ENCODE measurements at regions not wholly inside any gene's neighbourhood (a gene's known extent, or its start where the extent isn't known, plus 50 kb on each side); places are given as distances from the start of the nearest gene placed in this dataset.

- Histone ChIP-seq H4K20me1 (ENCODE audit: insufficient read depth, low read length) (no peaks in the 10 kb centered on the region), H3K14ac (replicated peaks; ENCODE audit: low read depth, low read length) (no peak overlapping the region), H3K4me1 (ENCODE audit: control insufficient read depth, insufficient read depth, low read length) (no peaks in the 10 kb centered on the region), H3K36me3 (ENCODE audit: control insufficient read depth, insufficient read depth, low read length) (no peaks in the 10 kb centered on the region), H3K23ac (ENCODE audit: low read depth, low read length) (no peak overlapping the region), H4K5ac (ENCODE audit: low read depth, low read length) (no peak overlapping the region), H3K9ac (ENCODE audit: low read depth, low read length) (no peak overlapping the region), H3K56ac (ENCODE audit: extremely low read depth, insufficient read depth, low read length) (no peak overlapping the region), H2AK9ac (replicated peaks; ENCODE audit: low read depth, low read length, poor library complexity) (no peak overlapping the region), H3K27ac (ENCODE audit: insufficient read depth, low read length) (no peak overlapping the region), H4K8ac (ENCODE audit: low read depth in 2 of 2, low read length in 2 of 2) (no peak overlapping the region), H2BK5ac (ENCODE audit: low read depth, low read length, poor library complexity, severe bottlenecking) (no peak overlapping the region), H2BK20ac (ENCODE audit: low read depth, low read length) (no peak overlapping the region), H3K4ac (ENCODE audit: low read depth, low read length) (no peak overlapping the region), H2AK5ac (ENCODE audit: low read depth, low read length) (no peak overlapping the region), H3K9me3 (ENCODE audit: control insufficient read depth, insufficient read depth, low read length) (peaks cover 13% of the 10 kb centered on the region), H2BK15ac (ENCODE audit: low read depth, low read length) (no peak overlapping the region), H3K79me1 (ENCODE audit: low read depth in 1 of 2, low read length in 2 of 2) (no peaks in the 10 kb centered on the region), H3K9me1 (ENCODE audit: insufficient read depth, low read length) (no peaks in the 10 kb centered on the region), H3K4me2 (ENCODE audit: low read depth, low read length) (no peak overlapping the region), H3K18ac (ENCODE audit: low read depth, low read length) (no peak overlapping the region), H3K4me3 (ENCODE audit: insufficient read depth, low read depth, low read length) (no peak overlapping the region), H4K91ac (ENCODE audit: insufficient read depth, low read depth, low read length) (no peak overlapping the region), H2AFZ (replicated peaks; ENCODE audit: low read length, poor library complexity) (no peak overlapping the region), H2BK120ac (ENCODE audit: low read depth, low read length) (no peak overlapping the region), H3K27me3 (ENCODE audit: control insufficient read depth, insufficient read depth, low read length) (no peaks in the 10 kb centered on the region)
- no TSS peak for BruUV-seq (replicated peaks)
- DNase-seq (no peak), ATAC-seq (ENCODE audit: low read depth) (no peak)
- ChIA-PET CTCF (no interaction called here), POLR2A (ENCODE audit: unreplicated experiment) (no interaction called here)
- dilution Hi-C loops (cut with HindIII; ENCODE audit: low sequenced_read_pairs, unreplicated experiment) = no loop called here
- intact Hi-C loops (cut with micrococcal nuclease) = no loop called here
- in situ Hi-C loops (cut with MboI; ENCODE audit: low sequenced_read_pairs) = no loop called here
- TF ChIP-seq BHLHE40 (IDR thresholded peaks at IDR 0.05; ENCODE audit: low read depth, low read length) (no peak), FOS (IDR thresholded peaks at IDR 0.05; ENCODE audit: low read depth, low read length) (no peak), SMC3 (IDR thresholded peaks at IDR 0.05; ENCODE audit: low read depth, low read length) (no peak), NFE2L2 (IDR thresholded peaks at IDR 0.05; ENCODE audit: low read depth, low read length) (no peak), RAD21 (IDR thresholded peaks at IDR 0.05; ENCODE audit: low read length) (no peak), MAFK (IDR thresholded peaks at IDR 0.05; ENCODE audit: low read depth, low read length) (no peak), RFX5 (IDR thresholded peaks at IDR 0.05; ENCODE audit: low read depth, low read length) (no peak), MAZ (IDR thresholded peaks at IDR 0.05; ENCODE audit: borderline replicate concordance, low read depth, low read length) (no peak), RCOR1 (IDR thresholded peaks at IDR 0.05; ENCODE audit: insufficient replicate concordance, low read length) (no peak), USF2 (IDR thresholded peaks at IDR 0.05; ENCODE audit: low read depth, low read length) (no peak), POLR2A (IDR thresholded peaks at IDR 0.05; ENCODE audit: low read depth, low read length) (no peak), ELK1 (IDR thresholded peaks at IDR 0.05; ENCODE audit: borderline replicate concordance, low read depth, low read length) (no peak), CTCF (conservative IDR thresholded peaks at IDR 0.05; ENCODE audit: low read depth, low read length) (no peak), CHD1 (IDR thresholded peaks at IDR 0.05; ENCODE audit: low read depth, low read length) (no peak), CEBPB (IDR thresholded peaks at IDR 0.05; ENCODE audit: low read depth, low read length) (no peak), MXI1 (IDR thresholded peaks at IDR 0.05; ENCODE audit: borderline replicate concordance, low read depth, low read length) (no peak)
Observed at GRCh38 chr10:121677880-121678279, 79.6 kb upstream of the FGFR2 start.

Data from IMR-90 (cell line).